Heart right ventricle (tissue), 16 donors: ENCODE measurements at regions not wholly inside any gene's neighbourhood (a gene's known extent, or its start where the extent isn't known, plus 50 kb on each side); places are given as distances from the start of the nearest gene placed in this dataset.

Source experiments
- ATAC-seq, 8 donors: fragments of 200-7000 bp; cut with Tn5 transposase; one replicate each; pipeline ENCODE4 v1.9.1; 2020; ENCODE audit warnings: mild to moderate bottlenecking in 8 of 8, moderate library complexity in 8 of 8, moderate number of reproducible peaks in 1 of 8
- DNase-seq, 2 donors: peaks; one replicate each; pipeline ENCODE4 v3.0.0-alpha.2; 2020
- H3K27ac ChIP-seq, 10 donors: fragments of 200-600 bp; sonication (generic) in 2 of 10; one replicate each; pipeline versions ENCODE4 v1.5.0 to v1.8.0; 2020 to 2022; ENCODE audit warnings: mild to moderate bottlenecking in 3 of 10
- H3K27me3 ChIP-seq, 7 donors: fragments of 200-600 bp; one replicate each; pipeline ENCODE4 v1.8.0; 2021 to 2022; ENCODE audit warnings: mild to moderate bottlenecking in 2 of 7
- H3K36me3 ChIP-seq, 9 donors: fragments of 200-600 bp; sonication (generic) in 1 of 9; one replicate each; pipeline versions ENCODE4 v1.5.0 to v1.8.0; 2020 to 2022; ENCODE audit warnings: mild to moderate bottlenecking in 2 of 9
- H3K4me1 ChIP-seq, 9 donors: fragments of 200-600 bp; sonication (generic) in 1 of 9; one replicate each; pipeline versions ENCODE4 v1.5.0 to v1.8.0; 2020 to 2022; ENCODE audit warnings: mild to moderate bottlenecking in 4 of 9
- H3K4me3 ChIP-seq, 10 donors: fragments of 200-600 bp; sonication (generic) in 2 of 10; one replicate each; pipeline versions ENCODE4 v1.5.0 to v1.8.0; 2020 to 2022; ENCODE audit warnings: mild to moderate bottlenecking in 7 of 10, moderate library complexity in 2 of 10
- H3K9me3 ChIP-seq, 11 donors: fragments of 200-600 bp in 10 of 11; sonication (generic) in 2 of 11; one replicate each; pipeline versions ENCODE4 v1.5.0 to v1.8.0; 2013 to 2022; ENCODE audit warnings: mild to moderate bottlenecking in 2 of 11, control low read depth in 1 of 11, moderate library complexity in 1 of 11
- WGBS, 2 donors: extraction: QIAGEN DNeasy Blood & Tissue Kit; methylation state at CpG; one replicate each; pipeline ENCODE4 v1.1.7; 2013; ENCODE audit warnings: inconsistent platforms in 1 of 2; 5-methylcytosine and 5-hydroxymethylcytosine counted together
- intact Hi-C, 10 donors: fragments of 100-400 bp; cut with DNase I; formaldehyde crosslinking; loops; one replicate each; pipeline versions ENCODE4 v1.11.1 to v1.14.2; 2022
- TF ChIP-seq, protein P1 (sequence below), 9 donors: fragments of 200-600 bp; sonication (generic) in 2 of 9; IDR thresholded peaks; one replicate each; pipeline versions ENCODE4 v1.5.0 to v1.8.0; 2021 to 2022; ENCODE audit warnings: antibody characterized with exemption in 9 of 9, mild to moderate bottlenecking in 5 of 9, moderate library complexity in 1 of 9
- donor health status: Arrhythmogenic right ventricular cardiomyopathy.
- donor health status: ischemic (EF 13 %, LVEDD 7.1; RV severe dilation, severe dysfunction).
- donor health status: healthy with polysubstance abuse.
- donor health status: DM: no; HTN: yes; CAD: no.
- donor health status: DM: no; HTN: no; CAD: no.
- donor health status: ischemic (EF 25% LVEDD 6.9; RV normal size, moderate dysfunction).
- donor health status: ischemic (EF 25% LVEDD 5.7; RV mildly dilated, moderate dysfunction).
- donor health status: healthy.
- donor health status: DM: yes; HTN: yes; CAD: no.
- donor health status: Ischemic cardiomyopathy.
- donor health status: ischemic (EF 35%, LVEDD 5.7; RV mildly dilated, moderate dysfunction).
- donor health status: nonischemic (EF 11% LVEDD 7.7; RV severe dilation, severe dysfunction).
- donor health status: DM: yes; HTN: yes; CAD: no.
- donor health status: PGD.
- donor health status: ischemic (EF 29% LVEDD 5.4; RV normal size, mild dysfunction).
- donor health status: nonischemic (EF 23%, LVEDD 6.1; RV moderate dilation, normal function).

DNA sequence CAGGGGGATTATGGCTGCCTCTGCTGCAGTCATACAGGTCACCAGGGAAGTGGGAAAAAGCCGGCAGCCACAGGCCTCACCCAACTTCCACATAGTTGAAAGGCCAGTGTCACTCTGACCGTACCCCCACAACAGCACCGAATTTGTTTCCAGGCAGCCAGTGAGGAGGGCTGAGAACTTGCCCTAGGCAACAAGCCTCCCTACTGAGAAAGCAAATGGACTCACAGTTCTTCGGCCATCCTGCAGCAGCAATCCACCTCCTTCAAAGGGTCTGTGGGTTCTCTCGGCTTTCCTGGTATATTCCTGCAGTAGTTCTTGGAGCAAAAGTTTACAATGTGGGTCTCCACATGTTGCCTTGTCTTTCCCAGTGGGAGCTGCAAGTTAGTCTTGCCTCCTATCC lies 251.3 kb downstream of the ETNK1 start:
- TF ChIP-seq, protein P1, sequence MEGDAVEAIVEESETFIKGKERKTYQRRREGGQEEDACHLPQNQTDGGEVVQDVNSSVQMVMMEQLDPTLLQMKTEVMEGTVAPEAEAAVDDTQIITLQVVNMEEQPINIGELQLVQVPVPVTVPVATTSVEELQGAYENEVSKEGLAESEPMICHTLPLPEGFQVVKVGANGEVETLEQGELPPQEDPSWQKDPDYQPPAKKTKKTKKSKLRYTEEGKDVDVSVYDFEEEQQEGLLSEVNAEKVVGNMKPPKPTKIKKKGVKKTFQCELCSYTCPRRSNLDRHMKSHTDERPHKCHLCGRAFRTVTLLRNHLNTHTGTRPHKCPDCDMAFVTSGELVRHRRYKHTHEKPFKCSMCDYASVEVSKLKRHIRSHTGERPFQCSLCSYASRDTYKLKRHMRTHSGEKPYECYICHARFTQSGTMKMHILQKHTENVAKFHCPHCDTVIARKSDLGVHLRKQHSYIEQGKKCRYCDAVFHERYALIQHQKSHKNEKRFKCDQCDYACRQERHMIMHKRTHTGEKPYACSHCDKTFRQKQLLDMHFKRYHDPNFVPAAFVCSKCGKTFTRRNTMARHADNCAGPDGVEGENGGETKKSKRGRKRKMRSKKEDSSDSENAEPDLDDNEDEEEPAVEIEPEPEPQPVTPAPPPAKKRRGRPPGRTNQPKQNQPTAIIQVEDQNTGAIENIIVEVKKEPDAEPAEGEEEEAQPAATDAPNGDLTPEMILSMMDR (IDR thresholded peaks at IDR 0.05): no peak
- ATAC-seq: no peak
- Histone ChIP-seq H3K27me3 (no peaks in the 10 kb centered on the region), H3K9me3 (no peaks in the 10 kb centered on the region), H3K36me3 (no peaks in the 10 kb centered on the region), H3K4me1 (no peaks in the 10 kb centered on the region), H3K27ac (no peak overlapping the region), H3K4me3 (no peak overlapping the region)
- intact Hi-C loops: no loop called here
- DNase-seq: no peak
- 86 to 91% methylated on average over 5 of the region's 5 CpGs for WGBS, 2 donors

DNA sequence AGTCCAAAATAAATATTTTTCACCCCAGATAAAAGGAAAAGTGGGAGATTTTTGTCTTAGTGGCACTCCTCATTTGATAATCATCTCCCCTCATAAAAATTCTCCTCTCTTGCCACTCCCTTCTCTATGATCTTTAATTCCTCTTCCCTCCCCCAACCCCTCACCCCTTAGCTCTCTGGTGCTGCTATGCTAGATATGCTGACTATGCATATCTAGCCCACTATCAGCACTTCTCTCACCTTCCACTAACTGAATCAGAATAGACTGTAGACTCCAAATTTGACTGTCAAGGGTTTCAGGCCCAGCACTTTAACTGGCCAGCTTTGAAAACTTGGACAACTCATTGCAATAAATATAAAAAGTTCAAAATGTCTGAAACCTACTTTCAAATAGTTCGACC lies 254.2 kb downstream of the ETNK1 start:
- Histone ChIP-seq H3K4me1 (no peaks in the 10 kb centered on the region), H3K27ac (no peak overlapping the region), H3K9me3 (no peaks in the 10 kb centered on the region), H3K36me3 (no peaks in the 10 kb centered on the region), H3K4me3 (no peak overlapping the region), H3K27me3 (no peaks in the 10 kb centered on the region)
- TF ChIP-seq, protein P1 (IDR thresholded peaks at IDR 0.05): no peak
- ATAC-seq (no peak), DNase-seq (no peak)
- 61 to 77% methylated on average over 1 of the region's 1 CpG for WGBS, 2 donors
- intact Hi-C loops: no loop called here

DNA sequence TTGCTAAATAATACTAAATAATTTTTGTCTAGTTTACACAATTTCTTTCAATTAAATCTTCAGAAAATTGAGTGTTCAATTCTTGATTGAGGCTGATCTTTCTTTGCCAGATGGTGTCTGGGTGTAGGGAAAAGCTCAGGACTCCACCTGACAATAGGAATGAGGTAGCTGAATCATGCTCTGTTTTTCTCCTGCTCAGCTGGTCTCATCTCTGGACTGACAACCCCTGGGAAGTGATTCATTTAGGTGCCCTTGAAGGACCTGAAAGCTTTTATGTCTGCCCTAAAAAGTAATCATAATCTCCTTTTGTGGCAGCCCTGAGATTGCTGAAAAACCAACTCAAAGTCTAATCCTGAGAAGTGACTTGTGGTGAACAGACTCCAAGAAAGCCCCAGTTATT lies 255.4 kb downstream of the ETNK1 start:
- Histone ChIP-seq H3K27me3 (no peaks in the 10 kb centered on the region), H3K4me1 (no peaks in the 10 kb centered on the region), H3K27ac (no peak overlapping the region), H3K36me3 (no peaks in the 10 kb centered on the region), H3K4me3 (no peak overlapping the region), H3K9me3 (no peaks in the 10 kb centered on the region)
- TF ChIP-seq, protein P1 (IDR thresholded peaks at IDR 0.05): no peak
- intact Hi-C loops: no loop called here
- DNase-seq (no peak), ATAC-seq (no peak)

DNA sequence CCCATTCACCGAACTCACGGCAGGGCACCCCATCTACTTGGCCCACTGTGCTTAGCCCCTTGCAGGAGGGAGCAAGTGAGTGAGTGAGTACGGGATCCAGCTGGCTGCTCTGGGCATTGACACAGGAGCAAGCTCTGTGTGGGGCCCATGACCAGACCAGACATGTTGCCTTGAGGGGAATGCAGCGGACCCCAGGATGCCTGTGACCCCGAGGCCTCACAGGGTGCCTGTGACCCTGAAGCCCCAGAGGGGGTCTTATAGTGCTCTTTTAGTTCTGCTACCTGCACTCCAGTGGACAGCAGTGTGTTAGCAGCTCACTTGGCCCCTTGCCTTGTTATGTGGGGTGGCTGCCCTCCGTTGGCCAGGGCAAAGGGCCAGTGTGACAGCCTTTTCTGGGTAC lies 255.8 kb downstream of the ETNK1 start:
- ATAC-seq: no peak
- H3K36me3 ChIP-seq: no peaks in the 10 kb centered on the region
- TF ChIP-seq, protein P1 (IDR thresholded peaks at IDR 0.05): no peak

More for the DNA sequence above, 255.8 kb downstream of the ETNK1 start:
- Histone ChIP-seq H3K4me3 (no peak overlapping the region), H3K27me3 (no peaks in the 10 kb centered on the region), H3K4me1 (no peaks in the 10 kb centered on the region), H3K27ac (no peak overlapping the region), H3K9me3 (peaks cover 0 to 2% (median 0%) of the 10 kb centered on the region in 11 donors)
- intact Hi-C loops: no loop called here
- WGBS, 2 donors: 69 to 72% methylated on average over 6 of the region's 6 CpGs
- DNase-seq: no peak
